Caki2 (cell line): ENCODE measurements at regions not wholly inside any gene's neighbourhood (a gene's known extent, or its start where the extent isn't known, plus 50 kb on each side); places are given as distances from the start of the nearest gene placed in this dataset.

Experiments used
- DNase-seq: peaks from one replicate; pipeline ENCODE4 v3.0.0-alpha.2; 2015; ENCODE audit warnings: low read depth
- in situ Hi-C: cut with HindIII; loops from 2 replicates; pipeline ENCODE4 v1.10.0; 2016; ENCODE audit warnings: low sequenced_read_pairs, low pct_unique_long_range_greater_than_20kb, mixed read lengths

DNA sequence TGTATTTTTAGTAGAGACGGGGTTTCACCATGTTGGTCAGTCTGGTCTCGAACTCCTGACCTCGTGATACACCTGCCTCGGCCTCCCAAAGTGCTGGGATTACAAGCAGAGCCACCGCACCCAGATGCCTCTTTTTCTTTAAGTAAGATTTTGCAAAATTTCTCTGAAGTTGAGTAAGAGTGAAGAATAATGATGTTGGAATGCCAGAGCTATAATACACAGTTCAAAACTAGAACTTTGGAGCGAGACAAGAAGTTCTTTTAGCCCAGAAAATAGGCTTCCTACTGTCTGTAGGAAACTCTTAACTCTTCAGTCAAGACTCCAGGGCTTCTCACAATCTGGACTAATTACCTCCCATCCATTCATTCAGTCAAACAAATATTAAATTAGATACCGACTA is 51.4 kb downstream of the MARCHF4 start:
- DNase-seq: no peak
- in situ Hi-C loops: no loop called here

DNA sequence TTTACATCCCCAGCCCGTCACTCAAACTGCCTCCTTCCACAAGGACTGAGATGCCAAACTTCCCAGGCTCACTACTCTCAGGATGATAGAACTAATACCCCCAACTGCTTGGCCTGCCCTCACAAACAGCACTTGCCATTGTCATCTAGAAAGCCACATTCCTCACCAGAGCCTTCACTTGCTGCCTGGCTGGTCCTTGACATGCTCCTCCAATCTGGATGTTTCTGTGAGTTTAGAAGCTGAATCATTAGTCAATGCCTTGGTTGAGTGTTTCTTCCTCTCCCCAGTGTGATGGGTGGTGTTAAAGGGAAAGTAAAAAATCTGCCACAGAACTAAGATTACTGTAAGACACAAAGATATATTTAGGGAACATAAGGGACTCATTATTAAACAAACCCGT is 52.5 kb downstream of the MARCHF4 start:
- in situ Hi-C loops: no loop called here
- peak; percentile 10 for DNase-seq

DNA sequence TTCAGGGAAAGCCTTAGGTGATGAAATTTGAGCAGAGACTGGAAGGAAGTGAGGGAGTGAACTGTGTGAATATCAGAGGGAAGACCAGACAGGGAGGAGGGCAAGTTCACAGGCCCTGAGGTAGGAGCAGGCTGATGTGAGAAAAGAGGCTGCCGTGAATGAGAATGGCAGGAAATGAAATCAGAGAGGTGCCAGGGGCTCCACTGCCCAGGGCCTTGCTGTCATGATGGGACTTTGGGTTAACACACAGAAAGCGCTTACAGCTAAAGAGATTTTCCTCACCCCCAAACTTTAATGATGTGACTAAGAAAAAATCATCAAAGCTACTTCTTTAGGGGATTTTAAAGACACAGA is 53.8 kb downstream of the MARCHF4 start:
- in situ Hi-C loops: no loop called here
- DNase-seq: no peak

DNA sequence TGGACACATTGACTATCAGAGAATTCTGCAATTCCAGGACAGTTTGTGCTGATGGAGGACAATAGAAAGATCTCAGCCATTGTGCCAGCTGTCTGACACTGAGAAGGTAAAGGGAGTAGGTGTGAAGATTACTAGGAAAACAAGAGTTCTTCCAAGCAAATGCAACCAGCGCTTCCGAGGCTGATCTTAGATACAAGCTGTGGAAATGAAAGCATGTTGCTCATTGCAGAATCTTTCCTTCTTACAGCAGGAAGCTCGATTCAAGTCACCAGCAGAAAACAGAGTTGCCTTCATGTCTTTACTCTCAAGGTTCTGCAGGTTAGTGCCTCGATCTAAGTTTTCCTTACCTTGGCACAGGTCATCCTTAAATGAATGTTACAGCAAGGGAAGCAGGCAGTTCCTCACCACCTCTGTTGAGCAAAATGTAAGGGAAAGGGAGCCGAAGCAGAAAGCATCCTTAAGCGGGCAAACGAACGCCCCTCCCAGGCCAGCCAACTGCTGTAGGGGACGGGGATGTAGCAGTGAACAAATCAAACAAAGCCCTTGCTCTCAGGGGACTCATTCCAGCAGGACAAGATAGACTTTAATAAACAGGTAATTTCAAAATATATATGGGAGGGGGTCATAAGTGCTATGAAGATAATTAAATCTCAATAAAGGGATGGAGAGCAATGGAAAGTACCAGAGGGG is 54.3 kb downstream of the MARCHF4 start:
- no peak for DNase-seq
- in situ Hi-C loops: no loop called here

DNA sequence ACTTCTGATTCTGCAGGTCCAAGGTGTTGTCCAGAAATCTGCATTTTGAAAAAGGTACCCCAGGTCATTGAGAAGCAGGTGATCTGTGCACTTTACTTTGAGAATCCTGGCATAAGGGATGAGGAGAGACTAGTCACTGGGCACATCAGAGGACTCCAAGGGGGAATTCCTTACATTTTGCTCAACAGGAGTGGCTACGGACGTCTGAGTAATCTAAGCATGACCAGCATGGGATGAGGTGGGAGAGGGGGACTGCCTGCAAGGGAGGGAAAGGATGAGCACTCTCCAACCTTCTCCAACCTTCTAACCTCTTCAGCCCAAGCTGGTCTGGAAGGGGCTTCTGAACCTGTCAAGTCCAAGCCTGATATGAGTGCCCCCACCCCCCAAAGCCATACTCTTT is 55.5 kb downstream of the MARCHF4 start:
- DNase-seq: peak; percentile 76
- in situ Hi-C loops: no loop called here

DNA sequence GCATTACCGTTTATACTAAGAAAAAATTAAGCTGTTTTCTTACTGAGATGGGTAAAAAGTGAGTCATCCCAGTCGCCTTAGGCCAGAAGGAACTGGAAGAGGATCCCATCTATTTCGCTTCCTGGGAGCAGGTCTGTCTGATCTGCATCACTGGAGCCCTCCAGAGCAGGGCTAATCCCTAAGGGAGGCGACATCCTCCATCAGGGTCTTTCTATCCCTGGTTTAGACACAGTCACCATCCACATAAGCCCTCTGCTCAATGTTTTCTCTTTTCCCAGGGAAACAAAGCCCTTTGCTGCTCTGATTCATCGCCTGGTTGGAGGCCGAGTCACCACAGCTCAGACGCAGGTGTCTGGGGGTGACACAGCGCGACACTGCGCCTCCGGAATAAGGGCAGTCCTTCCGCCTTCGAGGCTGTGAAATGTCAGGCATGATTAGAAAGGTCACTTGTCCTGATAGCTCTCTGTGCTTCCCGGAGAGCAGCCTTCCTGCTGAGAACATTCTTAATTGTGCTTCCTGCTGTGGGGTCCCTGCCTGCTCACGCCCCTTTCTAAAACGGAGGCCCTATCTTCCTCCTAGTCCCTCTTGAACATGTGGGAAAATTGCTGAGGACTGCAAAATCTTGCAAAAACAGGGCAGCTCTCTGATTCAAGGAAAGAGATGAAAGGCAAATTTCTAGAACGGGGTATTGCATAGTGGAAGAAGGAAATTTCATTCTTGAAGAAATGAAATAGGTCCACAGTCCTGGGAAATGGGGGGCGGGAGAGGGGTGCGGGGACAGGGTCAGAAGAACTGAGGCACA is 56.3 kb downstream of the MARCHF4 start:
- in situ Hi-C loops: no loop called here
- peak; percentile 89 for DNase-seq

DNA sequence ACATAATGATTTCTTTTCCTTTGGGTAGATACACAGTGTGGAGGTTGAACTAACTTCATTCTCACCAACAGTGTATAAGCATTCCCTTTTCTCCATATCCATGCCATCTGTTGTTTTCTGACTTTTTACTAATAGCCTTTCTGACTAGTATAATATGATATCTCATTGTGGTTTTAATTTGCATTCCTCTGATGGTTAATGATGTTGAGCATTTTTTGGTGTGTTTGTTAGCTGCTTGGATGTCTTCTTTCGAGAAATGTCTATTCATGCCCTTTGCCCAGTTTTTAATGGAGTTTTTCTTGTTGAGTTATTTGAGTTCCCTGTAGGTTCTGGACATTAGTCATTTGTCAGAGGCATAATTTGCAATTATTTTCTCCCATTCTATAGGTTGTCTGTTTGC is 59.8 kb downstream of the MARCHF4 start:
- in situ Hi-C loops: no loop called here

DNA sequence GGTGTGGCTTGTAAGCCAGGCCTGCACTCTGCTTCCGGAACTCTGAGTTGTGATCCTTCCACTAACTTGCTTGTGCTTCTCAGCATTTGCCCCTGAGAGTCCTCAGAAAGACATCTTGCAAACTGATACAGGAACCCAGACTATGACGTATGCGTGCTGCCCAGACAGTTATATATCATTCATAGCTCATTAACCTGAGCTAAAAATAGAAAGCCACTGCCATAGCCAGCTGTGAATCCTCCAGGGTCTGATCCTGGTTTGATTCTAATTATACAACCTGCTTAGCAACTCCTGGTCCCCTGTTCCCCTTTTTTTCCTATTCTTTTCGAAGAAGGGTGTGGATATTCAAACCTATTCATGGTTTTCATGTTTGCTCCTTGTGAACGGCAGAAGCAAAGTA is 63.7 kb downstream of the MARCHF4 start:
- in situ Hi-C loops: no loop called here
- peak; percentile 66 for DNase-seq

More for the DNA sequence above, 59.8 kb downstream of the MARCHF4 start:
- no peak for DNase-seq

DNA sequence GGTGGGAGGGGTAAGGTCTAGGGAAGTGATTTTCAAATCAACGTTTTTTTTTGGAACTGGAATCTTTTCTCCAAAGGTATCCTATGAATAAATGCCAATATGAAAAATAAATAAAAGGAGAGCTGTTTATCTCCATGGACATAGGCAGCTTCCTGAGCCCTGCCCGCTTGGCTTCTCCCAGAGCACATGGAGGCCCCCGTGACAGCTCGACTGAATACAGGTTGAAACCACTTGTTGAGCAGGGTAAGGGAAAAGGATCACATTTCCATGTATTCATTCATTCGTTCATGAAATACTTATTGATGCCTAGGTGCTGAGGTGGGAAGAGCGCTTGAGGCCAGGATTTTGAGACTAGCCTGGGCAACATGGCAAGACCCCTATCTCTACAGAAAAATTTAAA is 64.8 kb downstream of the MARCHF4 start:
- in situ Hi-C loops: no loop called here
- DNase-seq: no peak

DNA sequence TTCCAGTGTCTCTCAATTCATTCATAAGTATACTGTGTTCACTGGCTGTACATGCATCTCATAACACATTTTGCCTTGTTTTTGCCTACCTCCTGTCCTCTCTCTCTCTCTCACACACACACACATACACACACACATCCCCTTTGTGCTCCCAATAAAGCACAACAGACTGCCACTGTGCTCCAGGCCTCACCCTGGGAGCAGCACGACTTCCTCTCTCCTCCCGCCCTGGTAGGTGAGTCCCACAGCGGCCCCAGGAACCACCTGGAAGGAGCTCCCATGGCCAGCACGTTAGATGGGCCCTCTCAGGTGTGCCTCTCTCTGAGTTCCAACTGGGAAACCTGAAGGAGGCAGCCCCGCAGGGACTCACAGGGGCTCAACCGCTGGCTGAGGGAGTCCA is 65.4 kb downstream of the MARCHF4 start:
- no peak for DNase-seq
- in situ Hi-C loops: no loop called here

DNA sequence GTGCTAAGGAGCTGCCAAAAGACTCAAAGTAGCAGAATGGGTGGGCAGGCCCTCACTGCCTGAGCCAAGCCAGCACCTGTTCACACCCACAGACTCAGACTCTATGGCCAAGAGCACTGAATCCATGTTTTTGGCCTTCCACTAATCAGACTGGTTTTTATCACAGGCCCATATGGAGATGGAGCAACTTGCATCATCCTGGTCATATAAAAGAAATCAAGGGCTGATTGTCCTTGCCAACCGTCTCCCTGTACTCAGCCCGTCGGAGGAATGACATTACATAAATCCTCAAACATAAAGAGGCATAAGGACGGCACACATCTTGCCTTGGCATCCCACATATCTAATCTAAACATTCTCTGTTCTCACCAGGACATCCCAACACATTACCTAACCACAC is 66.7 kb downstream of the MARCHF4 start:
- in situ Hi-C loops: no loop called here
- no peak for DNase-seq

DNA sequence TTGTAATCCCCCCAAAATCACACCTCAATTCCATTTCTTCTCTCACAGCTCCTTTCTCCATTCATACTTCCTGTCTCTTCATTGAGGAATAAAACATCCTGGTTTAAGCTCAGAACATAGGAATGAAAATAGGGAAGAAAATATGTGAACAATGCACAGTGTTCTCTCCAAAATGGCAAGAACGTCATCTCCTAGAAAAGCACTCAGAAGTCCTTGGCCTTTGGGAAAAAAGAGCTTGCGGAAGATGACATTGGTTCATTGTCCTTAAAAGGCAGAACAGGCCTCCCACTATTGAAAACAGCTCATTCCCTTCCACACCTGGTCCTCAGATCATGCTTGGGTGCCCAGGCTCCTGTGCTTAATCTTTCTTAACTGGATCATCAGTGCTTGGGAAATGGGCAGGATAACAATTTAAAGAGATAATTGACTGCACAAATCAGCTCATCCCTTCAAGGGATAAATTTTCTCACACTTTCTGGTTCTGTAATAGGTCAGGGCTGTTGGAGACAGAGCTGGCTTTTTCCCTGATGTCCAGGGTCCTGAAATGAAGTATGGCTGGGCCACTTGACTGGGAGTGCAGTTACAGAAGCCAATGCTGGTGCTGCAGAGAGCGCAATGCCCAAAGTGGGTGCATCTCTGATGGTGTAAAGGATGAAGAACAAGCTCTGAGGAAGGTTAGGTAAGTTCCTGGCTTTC is 69.2 kb downstream of the MARCHF4 start:
- in situ Hi-C loops: no loop called here
- DNase-seq: no peak

DNA sequence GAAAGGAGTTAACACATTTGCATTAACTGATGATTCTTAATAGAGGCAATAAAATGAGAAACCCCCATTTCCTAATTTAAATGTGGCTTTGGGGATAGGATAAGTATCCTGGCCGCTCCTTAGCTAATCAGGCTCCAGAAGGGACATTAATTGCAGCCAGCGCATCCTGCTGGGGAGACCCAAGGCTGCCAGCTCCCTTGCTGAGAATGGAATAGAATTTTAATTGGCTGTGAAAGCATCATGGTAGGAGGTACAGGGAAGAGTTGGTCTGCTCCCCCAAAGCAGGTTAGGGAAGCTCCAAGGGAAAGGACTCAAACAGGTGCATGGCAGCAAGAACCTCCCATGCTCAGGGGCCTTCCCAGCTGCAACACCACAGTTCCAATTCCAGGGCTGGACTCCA is 71.4 kb downstream of the MARCHF4 start:
- DNase-seq: no peak
- in situ Hi-C loops: no loop called here

DNA sequence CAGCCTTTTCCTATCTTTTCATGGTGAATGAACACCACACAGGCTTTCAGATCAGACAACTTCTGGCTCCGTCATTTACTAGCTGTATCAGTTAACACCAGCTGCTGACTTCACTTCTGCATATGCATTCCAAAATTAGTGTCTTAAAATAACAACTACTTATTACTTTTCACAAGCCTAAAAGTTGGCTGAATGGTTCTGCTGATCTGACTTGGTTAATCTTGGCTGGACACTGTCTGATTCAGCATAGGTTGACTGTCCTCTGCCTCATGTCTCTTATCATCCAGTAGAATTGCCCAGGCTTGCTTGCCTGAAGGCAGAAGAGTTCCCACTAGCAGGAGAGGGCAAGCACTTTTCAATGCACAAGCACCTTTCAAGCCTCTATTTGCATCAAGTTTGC is 72.7 kb downstream of the MARCHF4 start:
- in situ Hi-C loops: no loop called here
- no peak for DNase-seq

DNA sequence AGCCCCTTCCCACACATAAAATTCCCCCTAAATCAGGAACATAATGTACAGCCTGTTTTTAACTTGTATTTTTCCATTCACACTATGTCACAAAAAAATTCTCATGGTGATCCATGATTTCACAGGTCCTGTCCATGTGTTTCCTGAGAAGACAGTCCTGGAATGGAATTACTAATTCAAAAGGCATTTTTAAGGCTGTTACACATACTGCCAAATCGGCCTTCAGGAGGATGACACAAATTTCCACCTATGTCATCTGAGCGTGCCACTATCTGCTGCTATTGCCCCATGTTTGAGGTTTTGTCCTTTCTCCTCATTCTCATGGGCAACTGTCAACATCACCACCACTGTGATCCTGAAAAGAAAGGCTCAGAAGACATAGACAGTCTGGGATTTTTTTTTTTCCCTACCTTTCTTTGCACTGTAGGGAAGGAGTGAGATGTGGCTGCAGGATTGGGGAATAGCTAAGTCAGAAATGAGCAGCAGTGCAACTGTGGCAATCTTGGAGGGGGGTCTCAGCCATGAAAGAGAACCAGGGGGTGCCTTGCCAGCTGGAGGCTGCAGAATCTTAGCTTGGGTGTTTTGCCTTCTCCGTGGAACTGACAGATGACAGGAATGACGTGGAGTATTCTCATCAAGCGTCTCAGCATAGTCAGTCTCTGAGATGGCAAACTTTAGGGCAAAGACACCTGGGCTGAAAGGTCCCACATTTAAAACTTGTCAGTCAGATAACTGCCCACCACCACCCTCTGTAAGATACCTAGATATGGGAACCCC is 73.4 kb downstream of the MARCHF4 start:
- in situ Hi-C loops: no loop called here
- DNase-seq: no peak

DNA sequence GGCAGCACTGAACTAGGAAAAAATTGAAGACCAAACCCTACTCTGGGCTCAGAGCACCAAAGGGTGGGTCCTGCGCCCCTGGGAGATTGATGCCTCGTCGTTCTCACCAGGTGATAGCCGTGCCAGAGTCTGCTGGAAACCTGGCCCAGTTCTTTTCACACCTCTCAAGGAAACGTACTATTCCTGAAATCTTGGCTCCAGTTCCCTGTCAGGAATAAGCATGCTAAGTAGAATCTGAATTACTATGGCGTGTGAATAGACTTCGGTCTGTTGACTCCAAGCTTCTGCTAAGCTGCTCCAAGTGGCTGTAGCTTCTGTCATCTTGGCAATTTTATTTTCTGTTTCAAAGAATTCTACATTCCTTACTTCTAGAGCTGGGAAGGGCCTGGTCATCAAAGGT is 75.4 kb downstream of the MARCHF4 start:
- in situ Hi-C loops: no loop called here
- DNase-seq: no peak

DNA sequence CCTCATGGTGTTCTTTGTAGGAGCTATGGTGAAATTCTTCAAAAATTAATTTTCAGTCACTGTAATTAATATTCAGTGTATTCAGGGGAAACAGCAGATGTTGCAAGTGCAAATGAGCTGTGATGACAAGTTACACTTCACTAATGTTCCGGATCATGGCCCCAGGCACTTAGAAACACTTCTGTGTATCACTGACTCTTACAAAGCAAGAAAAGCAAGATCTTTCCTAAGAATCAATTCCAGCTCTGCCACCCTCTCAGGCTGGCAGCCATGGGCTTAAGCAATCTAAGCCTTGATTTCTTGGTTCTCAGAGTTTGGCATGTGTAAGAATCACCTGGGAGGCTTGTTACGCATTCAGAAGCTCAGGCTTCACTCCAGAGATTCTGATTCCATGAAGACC is 78.0 kb downstream of the MARCHF4 start:
- peak; percentile 23 for DNase-seq
- in situ Hi-C loops: no loop called here

DNA sequence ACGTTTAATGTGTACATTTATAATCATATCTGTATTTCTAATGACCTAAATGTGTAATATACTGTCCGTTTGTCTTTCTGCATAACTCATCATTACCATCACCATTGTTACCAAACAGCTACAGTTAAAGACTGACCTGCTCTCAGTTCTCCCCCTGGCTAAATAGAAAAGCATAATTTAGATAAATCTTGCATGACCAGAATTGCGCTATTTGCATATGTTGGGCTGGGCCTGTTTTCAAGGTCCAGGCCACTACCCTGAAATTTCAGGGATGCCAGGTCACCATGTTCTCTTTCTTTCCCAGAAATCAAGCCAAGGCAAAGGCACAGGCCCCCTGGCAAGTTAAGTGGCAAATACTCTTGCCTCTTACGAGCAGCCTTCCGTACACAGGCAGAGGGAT is 78.4 kb downstream of the MARCHF4 start:
- in situ Hi-C loops: no loop called here
- no peak for DNase-seq

DNA sequence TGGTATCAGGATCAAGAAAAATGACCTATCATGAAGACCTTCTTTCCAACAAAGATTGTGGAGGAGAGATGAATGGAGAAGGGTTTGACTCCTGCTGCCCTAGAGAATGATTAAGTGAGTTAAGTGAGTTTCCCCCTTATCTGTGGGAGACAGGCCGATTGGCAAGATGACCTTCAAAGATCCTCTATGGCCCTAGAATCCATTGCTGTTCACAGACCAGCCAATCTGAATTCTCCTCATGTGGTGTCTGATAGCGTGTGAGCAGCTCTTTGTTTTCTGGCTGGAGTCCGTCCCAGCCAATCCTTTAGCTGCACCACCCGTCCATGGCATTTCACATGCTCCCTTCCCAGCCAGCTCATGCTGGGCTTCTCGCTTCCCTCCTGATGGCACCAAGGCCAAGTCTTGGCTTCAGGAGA is 79.4 kb downstream of the MARCHF4 start:
- no peak for DNase-seq
- in situ Hi-C loops: no loop called here
